Glutamatergic neuron (in vitro differentiated cells): ENCODE measurements at regions not wholly inside any gene's neighbourhood (a gene's known extent, or its start where the extent isn't known, plus 50 kb on each side); places are given as distances from the start of the nearest gene placed in this dataset.

Experiments used
- DNase-seq: peaks from one replicate; pipeline ENCODE4 v3.0.0; 2022
- H3K27ac Mint-ChIP-seq: one replicate; pipeline ENCODE4 v1.8.0; 2020; ENCODE audit warnings: mild to moderate bottlenecking, mixed read lengths, inconsistent platforms; ENCODE audit not compliant: unreplicated experiment
- H3K27me3 Mint-ChIP-seq: one replicate; pipeline ENCODE4 v1.8.0; 2020; ENCODE audit warnings: mild to moderate bottlenecking, moderate library complexity, mixed read lengths, inconsistent platforms; ENCODE audit not compliant: unreplicated experiment
- H3K36me3 Mint-ChIP-seq: one replicate; pipeline ENCODE4 v1.8.0; 2020; ENCODE audit warnings: mild to moderate bottlenecking, mixed read lengths, inconsistent platforms; ENCODE audit not compliant: unreplicated experiment
- H3K4me1 Mint-ChIP-seq: one replicate; pipeline ENCODE4 v1.8.0; 2020; ENCODE audit warnings: mild to moderate bottlenecking, low read depth, mixed read lengths, inconsistent platforms; ENCODE audit not compliant: unreplicated experiment
- H3K4me3 Mint-ChIP-seq: one replicate; pipeline ENCODE4 v1.8.0; 2020; ENCODE audit warnings: mild to moderate bottlenecking, mixed read lengths, inconsistent platforms; ENCODE audit not compliant: unreplicated experiment
- H3K9me3 Mint-ChIP-seq: one replicate; pipeline ENCODE4 v1.8.0; 2020; ENCODE audit warnings: mild to moderate bottlenecking, moderate library complexity, mixed read lengths, inconsistent platforms; ENCODE audit not compliant: unreplicated experiment
- CTCF ChIP-seq: fragments of 200-600 bp; sonication (generic); IDR thresholded peaks from one replicate; pipeline ENCODE4 v1.5.0; 2021; ENCODE audit not compliant: partially characterized antibody, unreplicated experiment

- peaks cover 6% of the 10 kb centered on the region for H3K9me3 Mint-ChIP-seq
- H3K4me3 Mint-ChIP-seq, result peak overlapping the region; percentile 93
- H3K27ac Mint-ChIP-seq, result peak overlapping the region; percentile 92
- no peak for TF ChIP-seq CTCF
- H3K4me1 Mint-ChIP-seq, result peaks cover 58% of the 10 kb centered on the region
- H3K27me3 Mint-ChIP-seq, result peaks cover 15% of the 10 kb centered on the region
- DNase-seq, result peak; percentile 95
- no peaks in the 10 kb centered on the region for H3K36me3 Mint-ChIP-seq
Measured at GRCh38 chr5:81851481-81852178, 100.7 kb upstream of the SSBP2 start.

GRCh38 chr5:81850501-81851357 lies 99.8 kb upstream of the SSBP2 start:
- no peak for TF ChIP-seq CTCF
- Mint-ChIP-seq H3K36me3 (no peaks in the 10 kb centered on the region), H3K4me3 (peak overlapping the region; percentile 93), H3K27me3 (peaks cover 15% of the 10 kb centered on the region), H3K27ac (peak overlapping the region; percentile 92), H3K9me3 (peaks cover 6% of the 10 kb centered on the region), H3K4me1 (peaks cover 56% of the 10 kb centered on the region)
- peak; percentile 25 for DNase-seq

- no peak for TF ChIP-seq CTCF
- no peak for DNase-seq
- peaks cover 15% of the 10 kb centered on the region for H3K27me3 Mint-ChIP-seq
- H3K27ac Mint-ChIP-seq, result peak overlapping the region; percentile 92
- peaks cover 50% of the 10 kb centered on the region for H3K4me1 Mint-ChIP-seq
- no peaks in the 10 kb centered on the region for H3K36me3 Mint-ChIP-seq
- H3K4me3 Mint-ChIP-seq, result peak overlapping the region; percentile 67
- peaks cover 6% of the 10 kb centered on the region for H3K9me3 Mint-ChIP-seq
Measured at GRCh38 chr5:81849770-81850367, 99.0 kb upstream of the SSBP2 start.

GRCh38 chr5:81848362-81848880 lies 97.5 kb upstream of the SSBP2 start:
- H3K27ac Mint-ChIP-seq, result no peak overlapping the region
- H3K4me1 Mint-ChIP-seq, result peaks cover 39% of the 10 kb centered on the region
- DNase-seq, result no peak
- H3K27me3 Mint-ChIP-seq, result peaks cover 14% of the 10 kb centered on the region
- H3K36me3 Mint-ChIP-seq, result no peaks in the 10 kb centered on the region
- H3K4me3 Mint-ChIP-seq, result no peak overlapping the region
- peaks cover 6% of the 10 kb centered on the region for H3K9me3 Mint-ChIP-seq
- no peak for TF ChIP-seq CTCF
